A673 (cell line): ENCODE measurements at regions not wholly inside any gene's neighbourhood (a gene's known extent, or its start where the extent isn't known, plus 50 kb on each side); places are given as distances from the start of the nearest gene placed in this dataset.

Experiments
- CTCF ChIP-seq: fragments of 300-800, 200-600 bp; sonication (generic); conservative IDR thresholded peaks from 2 replicates; pipeline ENCODE4 v1.5.1; 2017; ENCODE audit warnings: low read depth, mild to moderate bottlenecking, antibody characterized with exemption, low read length, moderate library complexity, mixed read lengths
- EZH2 ChIP-seq: fragments of 200-600 bp; sonication (generic); IDR thresholded peaks from 2 replicates; pipeline ENCODE4 v1.6.1; 2017; ENCODE audit warnings: borderline replicate concordance, low read depth, mild to moderate bottlenecking, mixed read lengths, antibody characterized with exemption, low read length; ENCODE audit not compliant: poor library complexity, severe bottlenecking

GRCh38 chr5:121251954-121252353, 599.7 kb upstream of the FTMT start:
- TF ChIP-seq CTCF (no peak), EZH2 (no peak)
